ENCODE measurements at regions not wholly inside any gene's neighbourhood (a gene's known extent, or its start where the extent isn't known, plus 50 kb on each side); places are given as distances from the start of the nearest gene placed in this dataset.
"Not testable (repeated sequence)": the region's sequence is repeated elsewhere in the genome, so short reads cannot be mapped to it uniquely, and the experiment has no call there.

GRCh38 chr14:48323665-48324064 lies 648.3 kb upstream of the MDGA2 start:
- Histone ChIP-seq H3K4me3 (ENCODE audit: low read depth, low read length) (no peak overlapping the region), H3K9me3 (ENCODE audit: control insufficient read depth, insufficient read depth, low read length) (peaks cover 6% of the 10 kb centered on the region; the same call in 1 of the 2 replicates), H3K27ac (ENCODE audit: low read depth, low read length) (no peak overlapping the region), H3K27me3 (ENCODE audit: control insufficient read depth, insufficient read depth, low read length) (no peaks in the 10 kb centered on the region)
- ChIA-PET CTCF (no interaction called here), POLR2A (no interaction called here)
- no peak for TF ChIP-seq CTCF (IDR thresholded peaks at IDR 0.05; ENCODE audit: low read depth, low read length)
- DNase-seq (ENCODE audit: low read depth, low spot score): no peak

- no peak for DNase-seq (ENCODE audit: low read depth, low spot score)
- CTCF ChIA-PET: no interaction called here
- POLR2A ChIA-PET: no interaction called here
- no peaks in the 10 kb centered on the region for H3K27me3 ChIP-seq (ENCODE audit: control insufficient read depth, insufficient read depth, low read length)
- H3K27ac ChIP-seq (ENCODE audit: low read depth, low read length): no peak overlapping the region
- TF ChIP-seq CTCF (IDR thresholded peaks at IDR 0.05; ENCODE audit: low read depth, low read length): no peak
- peaks cover 6% of the 10 kb centered on the region; the same call in 1 of the 2 replicates for H3K9me3 ChIP-seq (ENCODE audit: control insufficient read depth, insufficient read depth, low read length)
- no peak overlapping the region for H3K4me3 ChIP-seq (ENCODE audit: low read depth, low read length)
These were observed 644.4 kb upstream of the MDGA2 start for GRCh38 chr14:48319823-48320222.

- TF ChIP-seq CTCF (IDR thresholded peaks at IDR 0.05; ENCODE audit: low read depth, low read length): no peak
- Histone ChIP-seq H3K27me3 (ENCODE audit: control insufficient read depth, insufficient read depth, low read length) (no peaks in the 10 kb centered on the region), H3K4me3 (ENCODE audit: low read depth, low read length) (no peak overlapping the region), H3K9me3 (ENCODE audit: control insufficient read depth, insufficient read depth, low read length) (no peaks in the 10 kb centered on the region; the same call in 1 of the 2 replicates), H3K27ac (ENCODE audit: low read depth, low read length) (no peak overlapping the region)
- ChIA-PET POLR2A (no interaction called here), CTCF (no interaction called here)
- no peak for DNase-seq (ENCODE audit: low read depth, low spot score)
These were observed 629.3 kb upstream of the MDGA2 start for GRCh38 chr14:48304729-48305128.

DNA sequence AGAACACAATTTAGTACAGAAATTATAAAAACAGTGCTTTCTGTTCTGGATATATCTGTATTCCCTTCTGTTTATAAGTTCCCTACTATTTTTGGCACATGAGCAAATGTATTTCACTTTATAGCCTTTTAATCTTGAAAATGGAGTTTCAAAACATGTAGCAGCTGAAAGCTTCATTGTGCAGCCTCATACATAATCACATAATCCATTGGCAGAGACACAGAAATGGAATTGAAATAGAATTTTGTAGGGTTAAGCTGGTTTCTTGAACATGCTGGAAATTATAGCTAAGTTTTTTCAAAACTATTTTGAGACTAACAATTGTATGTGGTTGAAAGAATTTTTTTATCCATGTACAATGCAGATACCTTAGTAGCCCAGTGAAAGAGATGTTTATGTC lies 614.3 kb upstream of the MDGA2 start:
- H3K27ac ChIP-seq (ENCODE audit: low read depth, low read length): no peak overlapping the region
- no peak overlapping the region for H3K4me3 ChIP-seq (ENCODE audit: low read depth, low read length)
- no peaks in the 10 kb centered on the region for H3K27me3 ChIP-seq (ENCODE audit: control insufficient read depth, insufficient read depth, low read length)
- no peak for TF ChIP-seq CTCF (IDR thresholded peaks at IDR 0.05; ENCODE audit: low read depth, low read length)
- ChIA-PET CTCF (no interaction called here), POLR2A (no interaction called here)
- peaks cover 9% of the 10 kb centered on the region for H3K9me3 ChIP-seq (ENCODE audit: control insufficient read depth, insufficient read depth, low read length)
- no peak for DNase-seq (ENCODE audit: low read depth, low spot score)

DNA sequence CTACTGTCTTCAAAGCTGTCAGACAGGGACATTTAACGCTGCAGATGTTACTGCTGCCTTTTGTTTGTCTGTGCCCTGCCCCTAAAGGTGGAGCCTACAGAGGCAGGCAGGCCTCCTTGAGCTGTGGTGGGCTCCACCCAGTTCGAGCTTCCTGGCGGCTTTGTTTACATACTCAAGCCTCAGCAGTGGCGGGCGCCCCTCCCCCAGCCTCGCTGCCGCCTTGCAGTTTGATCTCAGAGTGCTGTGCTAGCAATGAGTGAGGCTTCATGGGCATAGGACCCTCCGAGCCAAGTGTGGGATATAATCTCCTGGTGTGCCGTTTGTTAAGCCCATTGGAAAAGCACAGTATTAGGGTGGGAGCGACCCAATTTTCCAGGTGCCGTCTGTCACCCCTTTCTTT lies 609.8 kb upstream of the MDGA2 start:
- DNase-seq (ENCODE audit: low read depth, low spot score); H3K27me3 ChIP-seq (ENCODE audit: control insufficient read depth, insufficient read depth, low read length); CTCF ChIA-PET; H3K4me3 ChIP-seq (ENCODE audit: low read depth, low read length); H3K27ac ChIP-seq (ENCODE audit: low read depth, low read length); POLR2A ChIA-PET; H3K9me3 ChIP-seq (ENCODE audit: control insufficient read depth, insufficient read depth, low read length): not testable (repeated sequence)

GRCh38 chr14:48275301-48275700 lies 599.9 kb upstream of the MDGA2 start:
- DNase-seq (ENCODE audit: low read depth, low spot score): no peak
- Histone ChIP-seq H3K27ac (ENCODE audit: low read depth, low read length) (no peak overlapping the region), H3K4me3 (ENCODE audit: low read depth, low read length) (no peak overlapping the region), H3K27me3 (ENCODE audit: control insufficient read depth, insufficient read depth, low read length) (no peaks in the 10 kb centered on the region), H3K9me3 (ENCODE audit: control insufficient read depth, insufficient read depth, low read length) (peaks cover 4% of the 10 kb centered on the region; the same call in 1 of the 2 replicates)
- ChIA-PET POLR2A (no interaction called here), CTCF (no interaction called here)
- TF ChIP-seq CTCF (IDR thresholded peaks at IDR 0.05; ENCODE audit: low read depth, low read length): no peak

Data from AG04450 (cell line).